HepG2 (cell line): ENCODE measurements at regions not wholly inside any gene's neighbourhood (a gene's known extent, or its start where the extent isn't known, plus 50 kb on each side); places are given as distances from the start of the nearest gene placed in this dataset.

ENCODE experiments used
- ATAC-seq: fragments of 200-7000 bp; cut with Tn5 transposase; 3 replicates; pipeline ENCODE4 v1.9.1; 2020; ENCODE audit warnings: mild to moderate bottlenecking, moderate library complexity
- BruUV-seq: library from RNA; stranded (reverse); fragments of 400-500 nt; replicated peaks from 2 replicates; lab custom pipeline; 2021; lab: Mats Ljungman, UMichigan
- CTCF ChIA-PET: fragments of 300-600 bp; formaldehyde crosslinking; extraction: SDS; loops from one replicate; lab custom pipeline; 2021; ENCODE audit warnings: low total read pairs, inconsistent platforms, low intra/inter-chr PET ratio; lab: Yijun Ruan, JAX
- POLR2A ChIA-PET: fragments of 350-600 bp; sonication (Branson Sonifier 250); formaldehyde crosslinking; loops from one replicate; lab custom pipeline; 2020; ENCODE audit warnings: antibody characterized with exemption, inconsistent platforms; lab: Yijun Ruan, JAX
- DNase-seq: peaks from one replicate; pipeline ENCODE4 v3.0.0-alpha.2; 2015; ENCODE audit warnings: low spot score
- FAIRE-seq: peaks from 3 replicates; lab custom pipeline; 2011; peaks lifted over from hg19 to GRCh38; lab: Jason Lieb, UNC
- H2AFZ ChIP-seq: one replicate; pipeline ENCODE4 v1.6.1; 2011; ENCODE audit warnings: low read length, inconsistent platforms
- H3K27ac ChIP-seq: fragments of 300-600 bp; 3 replicates; pipeline ENCODE4 v1.8.0; 2011; ENCODE audit warnings: mixed run types, mild to moderate bottlenecking, mixed read lengths, low read length, inconsistent platforms; ENCODE audit not compliant: insufficient read depth; ENCODE audit errors: extremely low read length
- H3K27me3 ChIP-seq, 2 experiments: fragments of 200-600 bp in 1 of 2; 2 replicates in 1 of 2; 3 replicates in 1 of 2; pipeline versions ENCODE4 v1.6.0 to v1.8.0; 2011; ENCODE audit warnings: low read length in 2 of 2, mild to moderate bottlenecking in 2 of 2, moderate library complexity in 2 of 2, inconsistent platforms in 1 of 2; ENCODE audit not compliant: insufficient read depth in 2 of 2, control insufficient read depth in 1 of 2
- H3K36me3 ChIP-seq, 2 experiments: fragments of 200-600 bp in 1 of 2; replicated peaks in 1 of 2; 2 replicates in 1 of 2; 3 replicates in 1 of 2; pipeline versions ENCODE4 v1.5.1 to v1.8.0; 2011; ENCODE audit warnings: low read length in 2 of 2, inconsistent platforms in 1 of 2; ENCODE audit not compliant: insufficient read depth in 2 of 2, control insufficient read depth in 1 of 2
- H3K4me1 ChIP-seq: 2 replicates; pipeline ENCODE4 v1.5.1; 2012; ENCODE audit warnings: low read length, inconsistent platforms; ENCODE audit not compliant: insufficient read depth
- H3K4me2 ChIP-seq: 2 replicates; pipeline ENCODE4 v1.6.0; 2011; ENCODE audit warnings: low read depth, low read length, inconsistent platforms
- H3K4me3 ChIP-seq, 3 experiments: fragments of 200-600 bp in 1 of 3; sonication (generic), shearing (Covaris generic) in 1 of 3; replicated peaks in 1 of 3; 2 replicates each; pipeline ENCODE4 v1.5.1; 2011 to 2016; ENCODE audit warnings: low read length in 3 of 3, inconsistent platforms in 2 of 3, low read depth in 2 of 3, mild to moderate bottlenecking in 2 of 3, control low read depth in 1 of 3, mixed read lengths in 1 of 3; ENCODE audit not compliant: insufficient read depth in 1 of 3
- H3K79me2 ChIP-seq: one replicate; pipeline ENCODE4 v1.6.1; 2011; ENCODE audit warnings: low read length, inconsistent platforms; ENCODE audit not compliant: insufficient read depth
- H3K9ac ChIP-seq: 2 replicates; pipeline ENCODE4 v1.6.0; 2011; ENCODE audit warnings: mild to moderate bottlenecking, low read depth, low read length, inconsistent platforms; ENCODE audit not compliant: insufficient read depth
- H3K9me3 ChIP-seq: 2 replicates; pipeline ENCODE4 v1.5.1; 2012; ENCODE audit warnings: mild to moderate bottlenecking, low read length
- H4K20me1 ChIP-seq: 2 replicates; pipeline ENCODE4 v1.6.0; 2011; ENCODE audit warnings: inconsistent platforms, mild to moderate bottlenecking, low read length, moderate library complexity; ENCODE audit not compliant: insufficient read depth
- CEBPZ ChIP-seq: IDR thresholded peaks from 2 replicates; pipeline ENCODE4 v1.6.1; 2012; ENCODE audit warnings: low read length, improper control_type of control experiment
- MAFG ChIP-seq: sonication (generic); formaldehyde crosslinking; IDR thresholded peaks from 2 replicates; pipeline ENCODE4 v1.5.1; 2020; ENCODE audit warnings: mild to moderate bottlenecking, missing genetic modification reagents
- PRDM15 ChIP-seq: sonication (generic); formaldehyde crosslinking; IDR thresholded peaks from 2 replicates; pipeline ENCODE4 v1.4.0; 2020; ENCODE audit warnings: missing genetic modification reagents
- TBX2 ChIP-seq: sonication (generic); formaldehyde crosslinking; IDR thresholded peaks from 2 replicates; pipeline ENCODE4 v1.5.0; 2020; ENCODE audit warnings: missing genetic modification reagents, mild to moderate bottlenecking, borderline replicate concordance
- ZBTB7B ChIP-seq: sonication (generic); formaldehyde crosslinking; IDR thresholded peaks from 2 replicates; pipeline ENCODE4 v1.4.0; 2020; ENCODE audit warnings: missing genetic modification reagents
- WGBS: methylation state at CpG from one replicate; pipeline ENCODE4 v1.1.6; 2017; ENCODE audit warnings: low lambda C conversion rate; 5-methylcytosine and 5-hydroxymethylcytosine counted together
- in situ Hi-C: cut with HindIII; loops from 2 replicates; pipeline ENCODE4 v1.10.0; 2017; ENCODE audit warnings: low pct_unique_long_range_greater_than_20kb; ENCODE audit not compliant: extremely low pct_ligation_motif_present
- intact Hi-C: fragments of 100-400 bp; cut with micrococcal nuclease; formaldehyde crosslinking; loops from one replicate; pipeline ENCODE4 v1.10.0; 2022; ENCODE audit not compliant: unreplicated experiment

GRCh38 chr5:90131383-90132133 lies 278.0 kb downstream of the CETN3 start:
- Histone ChIP-seq H3K79me2 (no peaks in the 10 kb centered on the region), H3K4me1 (no peaks in the 10 kb centered on the region), H2AFZ (no peak overlapping the region), H3K36me3 (no peaks in the 10 kb centered on the region), H4K20me1 (no peaks in the 10 kb centered on the region), H3K27ac (no peak overlapping the region), H3K9me3 (no peaks in the 10 kb centered on the region), H3K27me3 (no peaks in the 10 kb centered on the region; a peak in 1 of 5 replicates), H3K9ac (no peak overlapping the region), H3K4me2 (no peak overlapping the region), H3K4me3 (no peak overlapping the region)
- FAIRE-seq (no peak), ATAC-seq (no peak), DNase-seq (no peak)
- intact Hi-C loops (no loop called here), in situ Hi-C loops (loop anchor here (10.0 kb wide), 2 partner anchors 133 to 253 kb away; no protein-coding TSS in a partner anchor)
- ChIA-PET CTCF (no interaction called here), POLR2A (no interaction called here)
- TF ChIP-seq TBX2 (CRISPR knock-in tag) (no peak), MAFG (CRISPR knock-in tag) (no peak), ZBTB7B (CRISPR knock-in tag) (no peak), PRDM15 (no peak), CEBPZ (no peak)
- no TSS peak for BruUV-seq
- 0% methylated on average over 1 of the region's 1 CpG for WGBS
